ENCODE measurements at regions not wholly inside any gene's neighbourhood (a gene's known extent, or its start where the extent isn't known, plus 50 kb on each side); places are given as distances from the start of the nearest gene placed in this dataset.

- POLR2A ChIA-PET: no interaction called here
- Mint-ChIP-seq H3K36me3 (ENCODE audit: insufficient read depth, unreplicated experiment) (no peaks in the 10 kb centered on the region), H3K4me1 (ENCODE audit: low read depth, unreplicated experiment) (no peaks in the 10 kb centered on the region), H3K4me3 (ENCODE audit: unreplicated experiment) (no peak overlapping the region), H3K9me3 (ENCODE audit: unreplicated experiment) (no peaks in the 10 kb centered on the region), H3K27me3 (ENCODE audit: insufficient read depth, unreplicated experiment) (peaks cover 3% of the 10 kb centered on the region), H3K27ac (ENCODE audit: unreplicated experiment) (no peak overlapping the region)
- H3K36me3 ChIP-seq (ENCODE audit: control insufficient read depth, insufficient read depth, low read length): no peaks in the 10 kb centered on the region
- DNase-seq: no peak
- intact Hi-C loops (cut with micrococcal nuclease; ENCODE audit: unreplicated experiment): no loop called here
- H3K4me1 ChIP-seq: no peaks in the 10 kb centered on the region
- TF ChIP-seq CTCF (IDR thresholded peaks at IDR 0.05; ENCODE audit: insufficient read depth in 1 of 2, low read depth in 1 of 2, low read length in 1 of 2, severe bottlenecking in 1 of 2, unreplicated experiment in 1 of 2): no peak
- CTCF ChIA-PET: no interaction called here
- H3K27me3 ChIP-seq (replicated peaks; ENCODE audit: control insufficient read depth, insufficient read depth, low read length): no peaks in the 10 kb centered on the region
- no TSS peak for BruUV-seq (replicated peaks)
- H3K4me3 ChIP-seq (ENCODE audit: low read depth, low read length): no peak overlapping the region
- no peaks in the 10 kb centered on the region for H3K9me3 ChIP-seq
Observed at GRCh38 chr4:148774134-148774533, 331.9 kb upstream of the NR3C2 start.

- intact Hi-C loops (cut with micrococcal nuclease; ENCODE audit: unreplicated experiment): no loop called here
- CTCF ChIA-PET: no interaction called here
- Histone ChIP-seq H3K27me3 (replicated peaks; ENCODE audit: control insufficient read depth, insufficient read depth, low read length) (no peaks in the 10 kb centered on the region), H3K4me3 (ENCODE audit: low read depth, low read length) (no peak overlapping the region), H3K36me3 (ENCODE audit: control insufficient read depth, insufficient read depth, low read length) (no peaks in the 10 kb centered on the region), H3K9me3 (no peaks in the 10 kb centered on the region), H3K4me1 (no peaks in the 10 kb centered on the region)
- no peak for TF ChIP-seq CTCF (IDR thresholded peaks at IDR 0.05; ENCODE audit: insufficient read depth in 1 of 2, low read depth in 1 of 2, low read length in 1 of 2, severe bottlenecking in 1 of 2, unreplicated experiment in 1 of 2)
- Mint-ChIP-seq H3K4me1 (ENCODE audit: low read depth, unreplicated experiment) (no peaks in the 10 kb centered on the region), H3K27ac (ENCODE audit: unreplicated experiment) (no peak overlapping the region), H3K27me3 (ENCODE audit: insufficient read depth, unreplicated experiment) (peaks cover 3% of the 10 kb centered on the region), H3K36me3 (ENCODE audit: insufficient read depth, unreplicated experiment) (no peaks in the 10 kb centered on the region), H3K4me3 (ENCODE audit: unreplicated experiment) (no peak overlapping the region), H3K9me3 (ENCODE audit: unreplicated experiment) (no peaks in the 10 kb centered on the region)
- no peak for DNase-seq
- no TSS peak for BruUV-seq (replicated peaks)
- POLR2A ChIA-PET: no interaction called here
Observed at GRCh38 chr4:148773313-148773712, 331.1 kb upstream of the NR3C2 start.

DNA sequence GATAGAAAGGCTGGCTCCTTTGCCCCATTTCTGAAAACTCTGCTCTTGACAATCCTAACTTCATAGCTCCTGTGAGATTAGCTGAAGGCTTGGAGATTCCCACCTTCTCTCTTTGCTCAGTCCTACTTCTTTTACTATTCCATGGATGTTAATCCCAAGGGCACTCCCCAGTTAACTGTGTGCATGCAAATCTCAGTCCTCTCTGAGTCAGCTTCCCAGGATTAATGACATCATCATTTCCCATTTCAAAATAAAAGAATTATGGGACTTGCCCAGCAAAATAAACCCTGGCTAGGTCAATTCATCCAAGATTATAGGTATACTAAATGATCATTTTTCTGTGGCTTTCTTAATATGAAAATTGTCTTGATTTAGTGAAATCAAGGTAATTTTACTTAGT is 328.6 kb upstream of the NR3C2 start:
- TF ChIP-seq CTCF (IDR thresholded peaks at IDR 0.05; ENCODE audit: insufficient read depth in 1 of 2, low read depth in 1 of 2, low read length in 1 of 2, severe bottlenecking in 1 of 2, unreplicated experiment in 1 of 2): no peak
- H3K4me3 Mint-ChIP-seq (ENCODE audit: unreplicated experiment): no peak overlapping the region
- no peak overlapping the region for H3K27ac Mint-ChIP-seq (ENCODE audit: unreplicated experiment)
- H3K36me3 Mint-ChIP-seq (ENCODE audit: insufficient read depth, unreplicated experiment): no peaks in the 10 kb centered on the region
- BruUV-seq (replicated peaks): no TSS peak
- peaks cover 3% of the 10 kb centered on the region for H3K27me3 Mint-ChIP-seq (ENCODE audit: insufficient read depth, unreplicated experiment)
- H3K9me3 ChIP-seq: no peaks in the 10 kb centered on the region
- H3K4me3 ChIP-seq (ENCODE audit: low read depth, low read length): no peak overlapping the region
- POLR2A ChIA-PET: no interaction called here
- H3K9me3 Mint-ChIP-seq (ENCODE audit: unreplicated experiment): no peaks in the 10 kb centered on the region
- CTCF ChIA-PET: no interaction called here
- H3K4me1 Mint-ChIP-seq (ENCODE audit: low read depth, unreplicated experiment): no peaks in the 10 kb centered on the region
- no peaks in the 10 kb centered on the region for H3K4me1 ChIP-seq
- intact Hi-C loops (cut with micrococcal nuclease; ENCODE audit: unreplicated experiment): no loop called here
- no peaks in the 10 kb centered on the region for H3K27me3 ChIP-seq (replicated peaks; ENCODE audit: control insufficient read depth, insufficient read depth, low read length)
- DNase-seq: no peak
- no peaks in the 10 kb centered on the region for H3K36me3 ChIP-seq (ENCODE audit: control insufficient read depth, insufficient read depth, low read length)
